K562 (cell line): ENCODE measurements at regions not wholly inside any gene's neighbourhood (a gene's known extent, or its start where the extent isn't known, plus 50 kb on each side); places are given as distances from the start of the nearest gene placed in this dataset.

Source experiments
- ATAC-seq: fragments of 200-7000 bp; cut with Tn5 transposase; 3 replicates; pipeline ENCODE4 v1.9.1; 2020; ENCODE audit warnings: moderate library complexity
- BruUV-seq: library from RNA; stranded (reverse); fragments of 400-500 nt; replicated peaks from 2 replicates; lab custom pipeline; 2021; lab: Mats Ljungman, UMichigan
- CTCF ChIA-PET: fragments of 300-600 bp; formaldehyde crosslinking; extraction: SDS; loops from one replicate; lab custom pipeline; 2021; ENCODE audit warnings: low intra/inter-chr PET ratio; lab: Yijun Ruan, JAX
- POLR2A ChIA-PET: fragments of 300-600, 350-650 bp; sonication (Branson Sonifier 250); formaldehyde crosslinking; extraction: SDS; loops from one replicate; lab custom pipeline; 2021; ENCODE audit warnings: antibody characterized with exemption, inconsistent platforms; lab: Yijun Ruan, JAX
- DNase-seq, 4 experiments: peaks; one replicate each; pipeline versions ENCODE4 v3.0.0 to v3.0.0-alpha.2; 2011 to 2018; ENCODE audit warnings: low spot score in 3 of 4, mixed read lengths in 3 of 4; ENCODE audit errors: extremely low read depth in 1 of 4
- FAIRE-seq: peaks from 2 replicates; lab custom pipeline; 2011; peaks lifted over from hg19 to GRCh38; lab: Jason Lieb, UNC
- H2AFZ ChIP-seq: 2 replicates; pipeline ENCODE4 v1.6.0; 2011; ENCODE audit warnings: low read depth, low read length, control low read depth, inconsistent platforms
- H3K27ac ChIP-seq: fragments of 200-600 bp; 3 replicates; pipeline ENCODE4 v1.8.0; 2011; ENCODE audit warnings: low read depth, mild to moderate bottlenecking, control low read depth, inconsistent platforms, low read length, moderate library complexity, mixed read lengths; ENCODE audit errors: extremely low read depth
- H3K27me3 ChIP-seq, 2 experiments: fragments of 300-600 bp in 1 of 2; 2 replicates in 1 of 2; 3 replicates in 1 of 2; pipeline versions ENCODE4 v1.6.0 to v1.8.0; 2011; ENCODE audit warnings: inconsistent platforms in 2 of 2, low read length in 2 of 2, mild to moderate bottlenecking in 1 of 2, mixed read lengths in 1 of 2, moderate library complexity in 1 of 2; ENCODE audit not compliant: control insufficient read depth in 2 of 2, insufficient read depth in 2 of 2
- H3K36me3 ChIP-seq: fragments of 300-600 bp; 3 replicates; pipeline ENCODE4 v1.8.0; 2011; ENCODE audit warnings: mild to moderate bottlenecking, low read length, inconsistent platforms; ENCODE audit not compliant: control insufficient read depth, insufficient read depth
- H3K4me1 ChIP-seq, 2 experiments: fragments of 200-600 bp in 1 of 2; replicated peaks in 1 of 2; 2 replicates in 1 of 2; 3 replicates in 1 of 2; pipeline versions ENCODE4 v1.5.1 to v1.8.0; 2011; ENCODE audit warnings: inconsistent platforms in 2 of 2, low read length in 2 of 2, mild to moderate bottlenecking in 1 of 2, mixed read lengths in 1 of 2, moderate library complexity in 1 of 2; ENCODE audit not compliant: control insufficient read depth in 2 of 2, insufficient read depth in 2 of 2
- H3K4me2 ChIP-seq: 2 replicates; pipeline ENCODE4 v1.6.1; 2011; ENCODE audit warnings: low read length, control low read depth, inconsistent platforms, mixed read lengths; ENCODE audit not compliant: insufficient read depth
- H3K4me3 ChIP-seq: fragments of 200-600 bp; sonication (generic), shearing (Covaris generic); 2 replicates; pipeline ENCODE4 v1.5.1; 2016; ENCODE audit warnings: control low read depth, inconsistent platforms
- H3K79me2 ChIP-seq: fragments of 200-600 bp; 3 replicates; pipeline ENCODE4 v1.8.0; 2011; ENCODE audit warnings: low read length, inconsistent platforms; ENCODE audit not compliant: control insufficient read depth, insufficient read depth
- H3K9ac ChIP-seq, 2 experiments: 2 replicates each; pipeline versions ENCODE4 v1.6.0 to v1.6.1; 2011; ENCODE audit warnings: low read depth in 2 of 2, low read length in 2 of 2, control low read depth in 1 of 2, inconsistent platforms in 1 of 2, mild to moderate bottlenecking in 1 of 2, mixed read lengths in 1 of 2; ENCODE audit not compliant: insufficient read depth in 1 of 2
- H3K9me1 ChIP-seq: one replicate; pipeline ENCODE4 v1.6.0; 2011; ENCODE audit warnings: inconsistent platforms, mild to moderate bottlenecking, low read length, moderate library complexity; ENCODE audit not compliant: control insufficient read depth, insufficient read depth
- H3K9me3 ChIP-seq: replicated peaks from 2 replicates; pipeline ENCODE4 v1.5.1; 2011; ENCODE audit warnings: low read depth, low read length, inconsistent platforms; ENCODE audit not compliant: control insufficient read depth, insufficient read depth
- H4K20me1 ChIP-seq: replicated peaks from 2 replicates; pipeline ENCODE4 v1.6.1; 2011; ENCODE audit warnings: low read length, inconsistent platforms, mixed read lengths; ENCODE audit not compliant: control insufficient read depth, insufficient read depth
- ATF3 ChIP-seq, 2 experiments: fragments of 450-650 bp in 1 of 2; sonication (generic) in 1 of 2; formaldehyde crosslinking in 1 of 2; IDR thresholded peaks in 1 of 2; conservative IDR thresholded peaks in 1 of 2; 2 replicates each; pipeline versions ENCODE4 v1.6.1 to v1.8.1; 2016 to 2023; ENCODE audit warnings: mild to moderate bottlenecking in 2 of 2, moderate library complexity in 2 of 2, inconsistent platforms in 1 of 2, missing genetic modification reagents in 1 of 2
- EGR1 ChIP-seq: fragments of 450-650 bp; conservative IDR thresholded peaks from 2 replicates; pipeline ENCODE4 v1.6.1; 2017; ENCODE audit warnings: mild to moderate bottlenecking
- MED1 ChIP-seq: sonication (generic); formaldehyde crosslinking; IDR thresholded peaks from 2 replicates; pipeline ENCODE4 v1.8.1; 2023; ENCODE audit warnings: missing genetic modification reagents, borderline replicate concordance
- ZFP36 ChIP-seq: fragments of 150-350 bp; IDR thresholded peaks from 2 replicates; pipeline ENCODE4 v1.6.1; 2018; ENCODE audit warnings: low read length, low read depth; ENCODE audit not compliant: partially characterized antibody
- WGBS: fragments of 100-300 bp; shearing (Covaris generic); methylation state at CpG from one replicate; pipeline ENCODE4 v1.1.6; 2016; ENCODE audit warnings: low coverage, mixed read lengths; ENCODE audit not compliant: insufficient coverage; ENCODE audit errors: missing lambda C conversion rate; 5-methylcytosine and 5-hydroxymethylcytosine counted together
- in situ Hi-C: fragments of 300-500 bp; cut with MboI; formaldehyde crosslinking; loops from 4 replicates; pipeline ENCODE4 v1.15.0; 2018; ENCODE audit warnings: inconsistent platforms, mixed read lengths
- intact Hi-C: fragments of 100-400 bp; cut with micrococcal nuclease; formaldehyde crosslinking; loops from 2 replicates; pipeline ENCODE4 v1.14.2; 2022

- no peak for ATAC-seq
- no peak for DNase-seq
- intact Hi-C loops (no loop called here), in situ Hi-C loops (no loop called here)
- CTCF ChIA-PET: no interaction called here
- Histone ChIP-seq H3K4me3 (no peak overlapping the region), H3K27me3 (no peaks in the 10 kb centered on the region), H4K20me1 (no peaks in the 10 kb centered on the region), H2AFZ (no peak overlapping the region), H3K9me3 (no peaks in the 10 kb centered on the region), H3K9ac (no peak overlapping the region), H3K27ac (no peak overlapping the region), H3K36me3 (no peaks in the 10 kb centered on the region), H3K4me1 (no peaks in the 10 kb centered on the region), H3K79me2 (no peaks in the 10 kb centered on the region), H3K4me2 (no peak overlapping the region), H3K9me1 (no peaks in the 10 kb centered on the region)
- FAIRE-seq: no peak
- WGBS: 0% methylated on average over 2 of the region's 2 CpGs
- no TSS peak for BruUV-seq
- POLR2A ChIA-PET: interaction anchor here (0.6 to 0.7 kb wide), 2 partner anchors 12 to 368 kb away, joined by 3 read pairs; no protein-coding TSS in a partner anchor
- TF ChIP-seq MED1 (CRISPR knock-in tag) (no peak), ATF3 (IDR thresholded peaks at IDR 0.05) (no peak), ATF3 (CRISPR knock-in tag; conservative IDR thresholded peaks at IDR 0.05) (no peak), ZFP36 (no peak), EGR1 (no peak)
Measured at GRCh38 chr1:101511202-101511891, 274.5 kb downstream of the S1PR1 start.
